ENCODE measurements at regions not wholly inside any gene's neighbourhood (a gene's known extent, or its start where the extent isn't known, plus 50 kb on each side); places are given as distances from the start of the nearest gene placed in this dataset.
"Not testable (repeated sequence)": the region's sequence is repeated elsewhere in the genome, so short reads cannot be mapped to it uniquely, and the experiment has no call there.

- TF ChIP-seq CTCF (IDR thresholded peaks at IDR 0.05); POLR2A (IDR thresholded peaks at IDR 0.05; ENCODE audit: low read depth); POLR2AphosphoS5 (IDR thresholded peaks at IDR 0.05); EP300 (IDR thresholded peaks at IDR 0.05): not testable (repeated sequence)
Measured at GRCh38 chr2:91477291-91477690, 2785.8 kb downstream of the RPIA start.

Measured in esophagus muscularis mucosa (tissue), 4 donors.